Fibroblast of skin of right biceps (primary cell): ENCODE measurements at regions not wholly inside any gene's neighbourhood (a gene's known extent, or its start where the extent isn't known, plus 50 kb on each side); places are given as distances from the start of the nearest gene placed in this dataset.

Experiments used
- DNase-seq: peaks from one replicate; pipeline ENCODE4 v3.0.0-alpha.2; 2013

DNA sequence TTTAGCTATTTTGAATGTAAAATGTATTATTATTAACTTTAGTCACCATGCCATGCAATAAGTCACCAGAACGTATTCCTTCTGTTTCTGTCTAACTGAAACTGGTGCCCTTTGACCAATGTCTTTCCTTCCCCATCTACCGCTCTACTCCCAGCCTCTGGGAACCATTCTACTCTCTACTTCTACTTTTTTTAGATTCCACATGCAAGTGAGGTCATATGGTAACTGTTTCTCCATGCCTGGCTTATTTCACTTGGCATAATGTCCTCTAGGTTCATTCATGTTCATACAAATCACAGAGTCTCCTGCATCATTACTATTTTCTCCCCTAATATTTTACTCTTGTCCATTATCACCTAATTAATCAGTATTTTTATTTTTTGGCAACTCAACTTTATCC lies 160.1 kb downstream of the TMX1 start:
- no peak for DNase-seq

DNA sequence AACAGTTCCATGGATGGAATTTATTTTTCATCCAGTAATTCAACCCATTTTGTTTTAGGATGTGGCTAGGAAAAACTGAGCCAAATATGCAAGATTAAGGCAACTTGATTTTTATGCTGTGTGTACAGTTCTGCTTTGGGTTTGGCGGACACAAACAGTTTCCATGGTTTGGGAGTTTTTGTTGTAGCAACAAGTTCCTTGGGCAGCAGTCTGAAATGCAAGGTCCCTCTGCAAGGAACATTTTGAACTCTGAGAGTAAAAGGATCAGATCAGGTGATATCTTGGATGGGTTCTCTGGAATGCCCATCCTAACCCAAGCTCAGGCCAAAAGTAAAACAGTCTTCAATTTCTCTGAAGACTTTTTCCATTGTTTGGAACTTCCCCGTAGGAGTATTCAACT lies 161.2 kb downstream of the TMX1 start:
- DNase-seq: no peak

GRCh38 chr14:51401756-51402155 lies 161.7 kb downstream of the TMX1 start:
- no peak for DNase-seq

GRCh38 chr14:51410897-51411296 lies 170.8 kb downstream of the TMX1 start:
- no peak for DNase-seq

DNA sequence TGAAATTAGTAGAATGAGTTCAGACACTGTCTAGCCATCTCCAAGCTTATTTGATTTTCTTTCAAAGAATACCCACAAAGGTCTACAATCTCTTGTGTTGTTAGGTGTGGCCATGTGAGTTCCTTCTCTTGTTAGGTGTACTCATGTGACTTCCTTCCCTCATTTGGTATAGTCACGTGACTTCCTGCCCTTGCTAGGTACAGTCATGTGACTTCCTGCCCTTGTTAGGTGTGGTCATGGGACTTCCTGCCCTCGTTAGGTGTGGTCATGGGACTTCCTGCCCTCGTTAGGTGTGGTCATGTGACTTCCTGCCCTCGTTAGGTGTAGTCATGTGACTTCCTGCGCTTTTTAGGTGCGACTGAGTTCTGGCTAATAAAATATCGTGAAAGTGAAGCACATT lies 179.6 kb downstream of the TMX1 start:
- no peak for DNase-seq

GRCh38 chr14:51422704-51423103 lies 182.7 kb downstream of the TMX1 start:
- DNase-seq: no peak

GRCh38 chr14:51424041-51424440 lies 184.0 kb downstream of the TMX1 start:
- DNase-seq: no peak

DNA sequence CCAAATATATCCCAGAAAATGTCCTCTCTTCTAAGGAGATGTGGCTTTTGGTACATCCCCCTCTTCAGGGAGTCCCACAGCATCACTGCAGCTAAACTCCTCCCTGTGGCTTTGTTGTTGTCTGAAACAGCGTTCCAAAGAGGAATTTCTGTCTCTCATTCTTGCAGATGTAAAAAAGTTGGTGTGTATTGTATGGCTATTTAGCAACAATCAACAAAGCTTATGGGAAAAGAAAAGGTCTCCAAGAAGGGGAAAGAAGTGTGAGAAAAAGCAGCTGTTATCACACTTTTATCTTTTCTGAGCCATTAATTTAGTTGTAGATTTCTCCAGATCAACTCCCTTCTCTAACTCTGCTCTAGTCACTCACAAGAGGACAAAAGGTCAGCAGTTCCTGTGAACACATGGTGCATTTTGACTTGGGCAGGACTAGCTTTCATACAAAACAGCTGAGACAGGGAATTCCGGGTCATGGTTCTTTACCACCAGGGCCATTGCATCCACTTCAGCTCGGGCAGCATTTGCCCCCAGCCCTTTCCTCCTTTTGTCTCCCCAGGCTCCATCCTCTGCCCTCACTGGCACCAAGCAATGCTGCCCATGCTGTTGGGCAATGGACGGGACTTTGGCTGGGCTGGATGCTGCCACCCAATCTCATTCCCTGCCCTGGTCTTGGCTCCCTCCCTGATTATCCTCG lies 184.7 kb downstream of the TMX1 start:
- DNase-seq: peak; percentile 76

GRCh38 chr14:51428981-51429380 lies 188.9 kb downstream of the TMX1 start:
- no peak for DNase-seq

DNA sequence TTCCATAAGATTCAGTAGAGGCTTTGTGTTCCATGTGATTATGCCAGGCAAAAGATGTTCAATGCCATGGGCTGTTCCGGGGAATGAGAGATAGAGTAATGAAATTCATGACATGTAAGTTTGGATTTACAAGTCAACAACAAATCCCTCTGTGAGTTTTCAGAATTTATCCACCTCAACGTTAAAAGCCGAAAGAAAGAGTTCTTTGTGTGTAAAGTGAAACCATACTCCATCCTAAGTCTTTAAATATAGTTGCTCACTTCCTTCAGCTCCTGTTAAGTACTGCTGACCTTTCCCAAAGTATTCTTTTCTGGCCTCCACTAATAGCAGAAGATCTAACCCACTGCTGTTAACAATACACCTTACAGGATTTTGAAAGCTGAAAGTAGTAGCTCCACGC lies 190.0 kb downstream of the TMX1 start:
- no peak for DNase-seq

- peak; percentile 57 for DNase-seq
Measured at GRCh38 chr14:51430633-51431032, 190.6 kb downstream of the TMX1 start.

DNA sequence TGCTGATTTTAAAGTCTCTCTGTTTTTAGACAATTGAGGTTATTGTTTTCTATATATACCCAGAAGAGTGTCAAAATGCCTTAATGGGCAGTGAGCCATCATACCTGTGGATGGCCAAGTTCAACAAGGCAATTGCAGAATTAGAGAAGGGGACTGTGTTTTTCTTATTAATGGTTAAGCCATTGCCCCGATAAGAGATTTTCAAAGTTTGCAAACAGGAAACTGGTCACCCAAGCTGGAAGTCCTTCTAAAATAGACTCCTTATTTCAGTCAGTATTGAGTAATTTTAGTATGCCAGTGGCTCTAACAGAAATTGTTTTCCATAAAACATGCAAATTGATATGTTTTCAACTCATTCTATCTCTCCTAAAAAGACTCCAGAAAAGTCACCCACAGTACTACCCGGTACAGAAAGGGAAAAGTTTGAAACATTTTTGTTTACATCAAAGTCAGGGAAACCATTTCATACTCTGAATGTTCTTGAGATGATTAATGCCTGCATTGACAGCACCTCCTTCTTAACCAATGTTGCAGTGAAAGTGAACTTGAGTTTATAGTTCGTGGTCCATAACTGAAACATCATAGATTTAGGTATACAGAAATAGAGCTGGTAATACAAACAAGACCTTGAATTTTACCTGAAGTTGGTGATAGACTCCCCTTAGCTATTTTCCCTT lies 191.1 kb downstream of the TMX1 start:
- peak; percentile 22 for DNase-seq

GRCh38 chr14:51431741-51432140 lies 191.7 kb downstream of the TMX1 start:
- no peak for DNase-seq

GRCh38 chr14:51432302-51432948 lies 192.4 kb downstream of the TMX1 start:
- DNase-seq: no peak

GRCh38 chr14:51436630-51437029 lies 196.6 kb downstream of the TMX1 start:
- no peak for DNase-seq

DNA sequence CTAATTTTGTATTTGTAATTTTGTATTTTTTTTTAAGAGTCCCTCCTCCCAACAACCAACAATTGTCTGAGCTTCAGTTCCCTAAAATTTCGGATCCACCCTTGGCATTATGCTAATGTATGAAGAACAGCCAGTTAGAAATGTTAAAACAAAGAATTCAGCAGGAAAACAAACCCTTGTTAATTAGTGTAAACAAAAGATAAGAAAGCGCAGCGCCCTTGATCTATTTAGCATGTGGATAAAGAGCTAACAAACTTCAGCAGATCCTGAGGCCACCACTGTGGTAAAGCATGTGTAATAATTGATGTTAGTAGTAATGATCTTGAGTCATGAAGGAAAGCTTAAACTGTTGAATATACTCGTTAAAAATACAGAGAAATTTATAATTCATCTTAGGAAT lies 199.8 kb downstream of the TMX1 start:
- DNase-seq: no peak

DNA sequence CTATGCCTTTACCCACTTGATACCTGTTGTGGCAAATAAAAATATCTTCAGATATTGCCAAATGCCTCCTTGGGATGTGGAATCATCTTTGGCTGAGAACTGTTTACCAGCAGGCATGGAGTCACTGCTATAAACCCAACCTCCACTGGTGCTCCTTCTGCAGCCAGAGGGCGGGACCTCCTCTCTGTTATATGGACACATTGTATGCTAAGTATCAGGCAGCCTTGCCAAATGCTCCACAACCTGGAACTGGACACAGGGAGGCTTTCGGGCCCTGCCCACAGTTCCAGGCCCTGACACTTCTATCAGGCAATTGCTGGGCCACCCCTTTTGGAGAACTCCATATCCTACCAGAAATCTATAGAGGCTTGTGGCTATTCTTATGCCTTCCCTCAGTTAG lies 201.0 kb downstream of the TMX1 start:
- no peak for DNase-seq

DNA sequence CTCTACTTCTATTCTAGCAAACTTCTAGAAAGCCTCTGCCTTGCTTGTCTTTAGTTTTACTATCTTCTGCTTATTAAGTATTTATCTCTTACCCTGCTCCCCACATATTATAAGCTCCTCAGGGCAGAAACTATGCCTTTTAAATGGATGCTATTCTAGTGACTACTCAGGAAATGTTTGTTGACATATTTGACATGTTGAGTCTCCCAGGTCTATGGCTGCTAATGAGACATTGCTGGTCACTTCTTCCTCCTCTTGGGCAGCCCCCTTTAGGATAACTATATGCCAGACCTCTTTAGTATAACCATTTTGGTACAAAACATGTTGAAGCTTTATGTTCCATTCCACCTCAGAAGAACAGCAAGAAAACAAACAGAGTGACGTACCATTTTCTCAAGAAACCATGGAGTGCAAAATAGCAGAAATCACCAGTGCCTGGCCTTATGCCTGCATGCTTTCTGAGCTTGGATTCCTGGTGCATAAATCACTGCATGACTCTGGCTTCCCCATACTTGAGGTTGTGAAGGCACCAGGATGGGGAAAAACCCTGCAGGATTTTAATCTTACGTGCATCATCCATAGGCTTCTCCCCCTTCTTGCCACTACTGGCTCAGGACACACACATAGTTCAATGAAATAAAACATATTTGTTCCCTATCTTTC lies 202.6 kb downstream of the TMX1 start:
- peak; percentile 99 for DNase-seq

DNA sequence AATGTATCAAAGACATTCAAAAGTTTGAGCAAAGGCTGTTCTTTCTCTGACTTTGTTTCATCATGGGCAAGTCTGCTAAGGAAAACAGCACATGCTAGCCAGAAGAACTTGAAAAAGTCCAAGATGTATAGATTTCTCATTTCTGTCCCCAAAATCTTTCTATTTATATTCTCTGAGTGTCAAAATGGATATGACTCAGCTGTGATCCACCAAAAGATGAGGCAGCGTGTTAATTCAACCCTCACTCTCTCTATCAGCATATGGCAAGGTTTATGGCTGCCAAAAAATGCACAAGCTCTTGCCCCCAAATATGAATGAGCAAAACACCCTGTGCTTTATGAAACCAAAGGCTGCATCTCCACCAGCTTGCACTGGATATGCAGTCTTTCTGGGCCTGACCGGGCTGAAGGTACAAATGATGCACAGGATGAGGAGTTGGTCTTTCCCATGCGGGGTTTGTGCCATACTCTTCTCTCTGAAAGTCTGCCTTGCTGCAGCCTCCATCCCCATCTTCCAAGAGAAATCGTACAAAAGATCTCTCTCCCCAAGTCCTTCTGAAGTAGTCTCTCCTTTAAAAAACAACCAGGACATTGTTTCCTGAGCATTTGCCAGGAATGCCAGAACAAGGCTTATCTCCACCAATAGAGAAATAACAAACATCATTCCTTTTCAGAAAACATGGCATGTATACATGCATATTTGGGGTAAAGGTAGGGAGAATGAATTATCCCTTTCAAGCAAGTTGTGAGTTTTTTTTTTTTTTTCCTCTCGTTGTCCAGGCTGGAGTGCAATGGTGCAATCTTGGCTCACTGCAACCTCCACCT lies 203.4 kb downstream of the TMX1 start:
- peak; percentile 91 for DNase-seq

GRCh38 chr14:51444353-51445000 lies 204.4 kb downstream of the TMX1 start:
- DNase-seq: peak; percentile 53

DNA sequence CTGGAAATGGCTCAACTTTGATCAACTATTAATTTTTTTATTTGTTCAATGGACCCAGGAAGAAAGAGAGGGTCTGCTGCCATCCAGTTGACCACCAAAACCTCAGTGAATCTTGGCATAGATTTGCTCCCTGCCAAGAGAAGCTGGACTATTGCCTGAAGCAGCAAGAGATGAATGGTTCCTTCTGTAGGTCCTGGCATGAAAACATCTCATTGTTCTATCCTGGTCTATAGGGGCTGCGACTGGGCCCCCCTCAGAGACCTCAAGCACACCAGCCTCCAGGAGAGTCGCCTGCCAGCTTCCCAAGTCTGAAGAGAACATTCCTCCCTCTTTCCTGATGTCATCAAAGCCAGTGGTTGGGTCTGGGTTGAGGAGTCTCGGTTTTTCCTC lies 204.9 kb downstream of the TMX1 start:
- DNase-seq: no peak

DNA sequence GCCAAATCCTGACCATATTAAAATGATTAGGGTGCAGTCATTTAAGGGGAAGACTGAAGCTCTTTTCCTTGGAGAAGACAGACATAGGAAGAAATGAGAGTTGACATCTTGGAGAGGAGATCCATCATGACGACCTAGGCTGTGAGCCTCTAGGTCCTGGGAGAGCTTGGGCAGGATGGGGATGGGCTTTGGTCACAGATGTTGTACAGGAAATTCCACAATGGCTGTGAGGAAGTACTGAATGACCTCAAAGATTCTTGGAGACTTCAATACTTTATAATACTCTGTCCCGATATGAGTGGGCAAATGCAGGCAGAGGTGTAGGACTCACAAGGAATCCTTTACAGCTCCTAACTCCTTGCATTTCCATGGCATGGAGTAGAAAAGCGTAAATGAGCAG lies 204.9 kb upstream of the FRMD6 start:
- DNase-seq: no peak
